ENCODE measurements at regions not wholly inside any gene's neighbourhood (a gene's known extent, or its start where the extent isn't known, plus 50 kb on each side); places are given as distances from the start of the nearest gene placed in this dataset.
"Not testable (repeated sequence)": the region's sequence is repeated elsewhere in the genome, so short reads cannot be mapped to it uniquely, and the experiment has no call there.

DNA sequence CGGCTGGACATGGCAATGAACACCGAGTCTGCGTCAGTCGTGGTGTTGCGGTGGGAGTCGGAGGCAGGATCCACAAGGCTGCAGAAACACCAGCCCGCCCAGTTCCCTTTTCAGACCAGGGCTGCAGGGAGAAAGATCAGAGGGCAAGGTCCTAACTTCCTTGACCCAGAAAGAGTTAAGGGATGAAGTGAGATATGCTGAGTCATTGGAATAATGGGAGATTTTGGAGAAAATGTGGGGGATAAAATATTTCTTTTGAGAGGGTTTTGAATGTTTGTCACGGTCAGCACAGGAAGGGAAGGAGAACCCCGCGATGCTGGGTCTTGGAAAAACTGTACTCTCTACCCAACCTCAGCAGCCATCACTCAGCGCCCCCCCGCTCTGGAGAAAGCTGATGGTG is 416.0 kb downstream of the ICE1 start:
- WGBS, 2 donors, result 87 to 89% methylated on average over 12 of the region's 12 CpGs

DNA sequence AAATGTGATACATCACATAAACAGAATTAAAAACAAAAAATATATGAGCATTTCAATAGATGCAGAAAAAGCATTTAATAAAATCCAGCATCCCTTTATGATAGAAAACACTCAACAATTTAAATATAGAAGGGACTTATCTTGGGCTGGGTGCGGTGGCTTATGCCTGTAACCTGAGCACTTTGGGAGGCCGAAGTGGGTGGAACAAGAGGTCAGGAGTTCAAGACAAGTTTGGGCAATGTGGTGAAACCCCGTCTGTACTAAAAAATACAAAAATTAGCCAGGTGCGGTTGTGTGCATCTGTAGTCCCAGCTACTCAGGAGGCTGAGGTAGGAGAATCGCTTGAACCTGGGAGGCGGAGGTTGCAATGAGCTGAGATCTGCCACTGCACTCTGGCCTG is 409.1 kb downstream of the ICE1 start:
- DNase-seq (ENCODE audit: low spot score in 2 of 2); intact Hi-C loops (cut with DNase I; ENCODE audit: low total_unique reads); H3K4me3 ChIP-seq (ENCODE audit: low read depth, poor library complexity, severe bottlenecking): not testable (repeated sequence)
- WGBS, 2 donors, result 64 to 67% methylated on average over 6 of the region's 6 CpGs

More for the DNA sequence above, 416.0 kb downstream of the ICE1 start:
- no peak overlapping the region for H3K4me3 ChIP-seq (ENCODE audit: low read depth, poor library complexity, severe bottlenecking)
- TF ChIP-seq POLR2A (IDR thresholded peaks at IDR 0.05), result no peak
- TF ChIP-seq CTCF (IDR thresholded peaks at IDR 0.05), result no peak
- DNase-seq (ENCODE audit: low spot score in 2 of 2), result no peak
- intact Hi-C loops (cut with DNase I; ENCODE audit: low total_unique reads), result no loop called here

DNA sequence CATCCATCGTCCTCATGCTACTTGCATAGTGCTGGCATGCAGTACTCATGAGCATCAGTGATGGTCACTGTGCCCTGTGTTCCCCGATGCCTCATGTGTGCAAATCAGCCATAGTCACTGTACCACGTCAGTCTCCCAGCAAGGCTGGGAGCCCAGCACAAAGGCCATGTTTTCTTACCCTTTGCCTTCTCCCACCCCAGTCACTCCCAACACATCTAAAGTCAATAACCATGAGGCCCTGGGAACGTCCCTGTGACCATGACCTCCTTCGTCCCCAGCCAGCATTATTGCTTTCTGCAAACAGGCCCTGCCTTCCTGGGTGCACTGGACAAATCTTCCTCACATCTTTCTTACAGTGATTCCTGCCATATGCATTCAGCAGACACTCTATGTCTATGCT is 406.1 kb downstream of the ICE1 start:
- DNase-seq (ENCODE audit: low spot score in 2 of 2), result no peak
- H3K4me3 ChIP-seq (ENCODE audit: low read depth, poor library complexity, severe bottlenecking), result no peak overlapping the region
- no peak for TF ChIP-seq CTCF (IDR thresholded peaks at IDR 0.05)
- intact Hi-C loops (cut with DNase I; ENCODE audit: low total_unique reads), result no loop called here
- 85 to 88% methylated on average over 5 of the region's 5 CpGs for WGBS, 2 donors

GRCh38 chr5:5826911-5827310 is 404.4 kb downstream of the ICE1 start:
- WGBS, 2 donors, result 82 to 90% methylated on average over 6 of the region's 6 CpGs
- TF ChIP-seq POLR2A (IDR thresholded peaks at IDR 0.05) (no peak), CTCF (IDR thresholded peaks at IDR 0.05) (no peak)
- H3K4me3 ChIP-seq (ENCODE audit: low read depth, poor library complexity, severe bottlenecking), result no peak overlapping the region
- intact Hi-C loops (cut with DNase I; ENCODE audit: low total_unique reads), result no loop called here
- no peak for DNase-seq (ENCODE audit: low spot score in 2 of 2)

GRCh38 chr5:5822729-5823257 is 400.3 kb downstream of the ICE1 start:
- no peak for DNase-seq (ENCODE audit: low spot score in 2 of 2)

DNA sequence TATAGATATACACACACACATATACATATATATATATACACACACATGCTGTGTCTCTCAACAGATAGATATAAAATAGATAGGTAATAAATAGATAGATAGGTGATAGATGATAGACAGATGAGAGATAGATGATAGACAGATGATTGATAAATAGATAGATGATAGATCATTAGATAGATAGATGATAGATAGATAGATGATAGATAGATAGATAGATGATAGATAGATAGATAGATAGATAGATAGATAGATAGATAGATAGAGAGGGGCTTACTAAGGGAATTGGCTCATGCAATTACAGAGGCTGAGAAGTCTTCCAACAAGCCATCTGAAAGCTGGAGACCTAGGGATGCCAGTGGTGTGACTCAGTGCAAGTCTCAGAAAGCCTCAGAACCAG is 394.5 kb downstream of the ICE1 start:
- no peak for DNase-seq (ENCODE audit: low spot score in 2 of 2)
- H3K4me3 ChIP-seq (ENCODE audit: low read depth, poor library complexity, severe bottlenecking), result no peak overlapping the region
- intact Hi-C loops (cut with DNase I; ENCODE audit: low total_unique reads), result no loop called here
- TF ChIP-seq CTCF (IDR thresholded peaks at IDR 0.05) (no peak), POLR2A (IDR thresholded peaks at IDR 0.05) (no peak)

More at GRCh38 chr5:5822729-5823257, 400.3 kb downstream of the ICE1 start:
- intact Hi-C loops (cut with DNase I; ENCODE audit: low total_unique reads), result no loop called here
- no peak overlapping the region for H3K4me3 ChIP-seq (ENCODE audit: low read depth, poor library complexity, severe bottlenecking)
- TF ChIP-seq CTCF (IDR thresholded peaks at IDR 0.05) (no peak), POLR2A (IDR thresholded peaks at IDR 0.05) (no peak)
- 67 to 70% methylated on average over 3 of the region's 3 CpGs for WGBS, 2 donors
